GM19463 (cell line): ENCODE measurements at regions not wholly inside any gene's neighbourhood (a gene's known extent, or its start where the extent isn't known, plus 50 kb on each side); places are given as distances from the start of the nearest gene placed in this dataset.

Source experiments
- ATAC-seq: cut with Tn5 transposase; IDR thresholded peaks from one replicate; pipeline ENCODE4 v1.9.1; 2021; ENCODE audit warnings: mild to moderate bottlenecking, moderate library complexity; ENCODE audit not compliant: unreplicated experiment

DNA sequence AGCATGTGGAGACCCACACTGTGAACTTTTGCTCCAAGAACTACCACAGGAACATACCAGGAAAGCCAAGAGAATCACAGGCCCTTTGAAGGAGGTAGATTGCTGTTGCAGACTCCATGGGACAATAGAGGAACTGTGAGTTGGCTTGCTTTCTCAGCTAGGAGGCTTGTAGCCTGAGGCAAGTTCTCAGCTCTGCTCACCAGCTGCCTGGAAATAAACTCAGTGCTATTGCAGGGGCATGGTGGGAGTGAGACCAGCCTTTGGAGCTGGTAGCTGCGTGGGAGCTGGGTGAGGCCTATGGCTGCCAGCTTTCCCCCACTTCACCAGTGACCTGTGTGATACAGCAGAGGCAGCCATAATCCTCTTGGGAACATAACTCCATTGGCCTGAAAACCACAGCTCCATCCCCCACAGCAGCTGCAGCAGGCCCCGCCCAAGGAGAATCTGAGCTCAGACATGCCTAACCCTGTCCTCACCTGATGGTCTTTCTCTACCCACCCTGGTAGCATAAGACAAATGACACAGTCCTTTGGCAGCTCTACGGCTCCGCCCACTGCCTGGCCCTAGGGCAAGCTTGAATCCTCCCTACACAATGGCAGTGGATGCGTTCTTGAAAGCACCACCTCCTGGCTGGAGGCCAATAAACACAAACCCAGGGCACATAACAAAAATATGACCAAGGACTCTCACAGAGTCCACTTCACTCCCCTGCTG lies 389.5 kb downstream of the KIF4B start:
- ATAC-seq: no peak

DNA sequence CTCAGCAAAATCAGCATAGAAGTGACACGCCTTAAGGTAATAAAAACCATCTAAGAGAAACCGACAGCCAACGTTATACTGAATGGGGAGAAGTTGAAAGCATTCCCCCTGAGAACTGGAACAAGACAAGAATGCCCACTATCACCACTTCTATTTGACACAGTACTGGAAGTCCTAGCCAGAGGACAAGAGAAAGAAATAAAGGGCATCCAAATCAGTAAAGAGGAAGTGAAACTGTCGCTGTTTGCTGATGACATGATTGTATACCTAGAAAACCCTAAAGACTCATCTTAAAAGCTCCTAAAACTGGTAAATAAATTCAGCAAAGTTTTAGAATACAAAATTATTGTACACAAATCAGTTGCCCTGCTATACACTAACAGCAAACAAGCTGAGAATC lies 393.3 kb downstream of the KIF4B start:
- ATAC-seq: no peak

DNA sequence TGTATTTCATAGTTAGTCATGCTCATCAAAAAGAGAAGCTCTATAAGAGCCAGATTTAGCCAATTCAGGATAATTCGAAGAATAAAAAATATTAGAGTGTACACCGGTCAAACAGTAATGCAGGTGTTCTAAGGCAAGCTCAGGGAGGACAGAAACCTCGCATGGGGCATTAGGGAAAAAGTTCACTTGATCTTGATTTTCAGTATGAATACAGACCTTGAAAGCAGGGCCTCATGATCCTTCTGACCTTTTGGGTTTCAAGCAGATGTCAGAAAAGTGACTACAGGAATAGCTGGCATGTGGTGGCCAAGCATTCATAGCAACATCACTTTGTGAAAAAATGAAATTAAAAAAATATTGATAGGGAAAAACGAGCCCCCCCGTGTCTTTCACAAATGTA lies 394.9 kb downstream of the KIF4B start:
- ATAC-seq: no peak

DNA sequence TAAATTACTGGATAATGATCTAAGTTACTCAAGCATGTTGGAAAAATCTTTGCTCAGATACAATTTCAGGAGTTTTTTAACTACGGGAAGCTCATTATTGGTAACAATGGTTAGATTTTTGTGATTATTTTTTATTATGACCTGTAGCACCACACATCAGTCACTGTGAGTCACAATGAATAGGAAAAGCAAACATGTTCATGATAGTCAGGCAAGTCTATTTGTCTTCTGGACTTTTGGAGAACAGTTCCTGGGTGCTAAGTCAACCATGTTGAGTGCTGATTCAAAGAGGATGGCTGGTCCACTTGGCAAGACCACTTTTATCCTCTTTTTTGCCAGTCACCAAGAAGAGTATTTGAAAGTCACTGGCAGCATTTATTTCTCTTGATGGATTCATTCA lies 403.2 kb downstream of the KIF4B start:
- ATAC-seq: no peak

DNA sequence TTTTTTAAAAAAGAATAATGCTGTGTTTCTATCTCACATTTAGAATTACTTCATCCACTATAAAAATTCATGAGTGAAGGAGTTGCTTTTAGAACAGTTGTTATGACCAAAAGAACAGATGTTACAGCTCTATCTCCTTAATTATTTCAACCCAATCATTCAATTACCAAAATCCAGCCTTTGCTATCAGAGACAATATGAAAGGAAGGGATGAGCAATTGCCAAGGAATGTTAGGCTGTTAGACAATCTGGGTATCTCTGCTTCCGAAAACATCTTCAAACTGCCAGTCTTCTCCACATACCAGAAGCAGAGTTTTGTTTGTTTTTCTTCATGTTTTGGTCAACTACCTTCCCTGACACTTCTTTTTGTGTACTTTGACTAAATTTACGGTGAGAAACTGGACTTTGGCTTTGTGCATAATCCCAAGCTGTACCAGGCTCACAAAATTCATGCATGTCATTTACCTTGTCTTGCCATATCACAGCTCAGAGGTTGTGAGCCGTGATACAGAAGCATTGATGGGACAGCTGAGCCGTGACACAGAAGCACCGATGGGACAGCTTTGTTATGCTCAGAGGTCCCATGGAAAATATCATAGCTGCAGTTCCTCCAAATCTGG lies 405.5 kb downstream of the KIF4B start:
- no peak for ATAC-seq

DNA sequence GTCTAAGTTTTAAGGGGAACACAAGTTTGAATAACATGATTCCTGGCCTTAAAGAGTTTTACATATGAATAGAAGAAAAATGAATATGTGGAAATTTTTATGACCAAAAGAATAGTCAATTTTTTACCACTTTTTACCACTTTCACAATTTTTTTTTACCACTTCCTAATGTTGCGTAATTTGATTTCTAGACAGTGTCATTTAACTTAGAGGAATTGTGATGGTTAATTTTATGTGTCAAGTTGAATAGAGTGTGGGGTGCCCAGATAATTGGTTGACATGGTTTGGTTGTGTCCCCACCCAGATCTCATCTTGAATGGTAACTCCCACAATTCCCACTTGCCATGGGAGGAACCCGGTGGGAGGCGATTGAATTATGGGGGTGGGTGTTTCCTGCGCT lies 416.6 kb downstream of the KIF4B start:
- ATAC-seq: no peak

DNA sequence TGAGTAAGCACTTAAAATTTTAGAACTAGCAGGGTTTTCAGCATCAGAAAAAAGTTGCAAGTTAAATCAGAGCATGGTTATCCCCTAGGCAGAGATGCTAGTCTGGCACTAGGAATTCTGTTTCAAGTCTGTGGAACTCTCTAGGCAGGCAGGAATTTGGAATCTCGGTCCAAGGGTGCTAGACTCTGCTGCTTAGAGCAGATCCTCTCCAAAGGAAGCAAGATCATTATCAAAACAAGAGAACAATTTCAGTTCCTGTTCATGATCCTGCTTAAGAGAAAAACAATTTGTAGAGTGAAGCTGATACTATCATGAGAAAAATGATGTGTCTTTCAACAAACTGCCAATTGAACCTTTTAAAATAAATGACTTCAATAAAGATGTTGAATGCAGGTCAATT lies 420.7 kb downstream of the KIF4B start:
- ATAC-seq: no peak

DNA sequence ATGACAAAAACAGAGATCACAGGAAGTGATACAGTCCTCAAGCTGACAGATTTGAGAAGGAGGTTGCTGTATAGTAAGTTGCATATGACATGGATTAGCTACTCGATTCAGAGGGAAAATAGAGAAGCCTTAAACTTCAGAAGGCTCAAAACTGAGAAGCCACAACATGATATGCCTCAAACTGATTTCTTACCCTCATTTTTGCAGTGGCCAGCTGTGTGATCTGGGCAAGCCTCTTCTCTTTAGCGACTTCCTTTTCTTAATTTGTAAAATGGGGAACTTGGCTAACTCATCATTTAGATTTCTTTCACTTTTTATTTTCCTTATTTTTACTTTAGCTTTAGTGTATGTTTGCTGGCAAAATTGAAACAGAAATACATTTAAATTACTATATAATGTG lies 421.1 kb downstream of the KIF4B start:
- ATAC-seq: no peak

DNA sequence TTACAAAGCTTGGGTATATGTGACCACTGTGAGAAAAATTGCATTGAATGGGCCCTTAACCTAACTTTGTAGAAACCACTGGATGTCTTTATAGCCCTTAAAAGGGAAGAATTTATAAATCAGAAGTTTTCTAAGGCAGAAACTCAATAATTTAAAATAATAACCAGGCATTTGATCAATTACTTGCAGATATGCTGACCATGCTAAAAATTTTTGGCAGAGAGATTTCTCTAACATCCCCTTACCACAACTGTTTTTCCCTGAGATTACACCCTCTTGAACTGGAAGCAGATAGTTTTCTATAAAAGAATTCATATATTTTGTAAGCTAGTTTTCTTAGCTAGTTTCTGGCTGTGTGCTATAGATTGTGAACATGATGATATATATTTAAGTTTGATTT lies 428.3 kb downstream of the KIF4B start:
- ATAC-seq: no peak

DNA sequence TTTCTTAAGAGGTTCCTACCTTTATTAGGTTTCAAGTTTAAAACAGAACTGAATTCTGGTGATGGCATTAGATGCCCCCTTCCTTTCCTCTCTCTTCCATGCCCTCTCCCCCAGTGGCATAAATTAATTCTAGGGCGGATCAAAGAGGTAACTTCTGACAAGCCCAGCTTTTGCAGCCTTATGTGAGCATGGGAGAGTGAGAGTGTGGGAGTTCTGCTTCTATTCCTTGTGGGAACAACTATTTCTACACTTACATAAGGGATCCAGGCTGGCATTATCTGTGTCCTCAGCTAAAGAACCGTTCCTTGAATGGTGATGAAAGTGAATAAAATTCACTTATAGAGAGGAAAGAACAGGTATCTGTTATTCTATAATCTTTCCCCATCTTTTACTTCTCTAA lies 437.6 kb downstream of the KIF4B start:
- ATAC-seq: no peak

DNA sequence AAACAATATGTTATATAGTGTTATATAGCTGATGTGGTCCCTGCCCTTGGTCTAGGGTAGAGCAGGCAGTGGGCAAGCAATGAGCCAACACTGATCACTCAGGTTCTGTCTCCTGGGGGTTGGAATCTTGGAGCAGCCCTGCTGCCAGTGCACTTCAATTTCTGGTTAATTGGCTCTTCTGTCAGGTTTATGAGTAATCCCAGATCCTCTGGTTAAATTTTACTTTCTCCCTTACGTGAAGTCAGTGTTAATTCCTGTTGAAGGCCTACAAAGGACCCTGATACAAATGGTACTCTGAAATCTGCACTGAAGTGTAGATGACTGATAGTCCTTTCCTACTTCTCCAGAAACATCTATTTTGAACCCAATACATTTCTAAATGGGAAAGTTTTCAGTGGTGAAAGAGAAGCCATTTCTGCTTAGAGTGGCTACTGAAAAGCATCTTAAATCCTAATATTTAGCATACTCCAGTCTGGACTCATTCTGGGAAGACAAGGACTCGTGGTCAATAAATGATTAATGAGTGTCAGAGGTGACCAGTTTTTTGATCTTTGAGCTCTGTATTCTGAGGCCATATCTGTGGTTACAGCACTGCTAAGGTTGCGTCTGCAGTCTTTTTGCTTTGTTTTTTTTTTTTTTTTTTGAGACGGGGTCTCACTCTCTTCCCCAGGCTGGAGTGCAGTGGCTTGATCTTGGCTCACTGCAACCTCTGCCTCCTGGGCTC lies 442.4 kb downstream of the KIF4B start:
- no peak for ATAC-seq

DNA sequence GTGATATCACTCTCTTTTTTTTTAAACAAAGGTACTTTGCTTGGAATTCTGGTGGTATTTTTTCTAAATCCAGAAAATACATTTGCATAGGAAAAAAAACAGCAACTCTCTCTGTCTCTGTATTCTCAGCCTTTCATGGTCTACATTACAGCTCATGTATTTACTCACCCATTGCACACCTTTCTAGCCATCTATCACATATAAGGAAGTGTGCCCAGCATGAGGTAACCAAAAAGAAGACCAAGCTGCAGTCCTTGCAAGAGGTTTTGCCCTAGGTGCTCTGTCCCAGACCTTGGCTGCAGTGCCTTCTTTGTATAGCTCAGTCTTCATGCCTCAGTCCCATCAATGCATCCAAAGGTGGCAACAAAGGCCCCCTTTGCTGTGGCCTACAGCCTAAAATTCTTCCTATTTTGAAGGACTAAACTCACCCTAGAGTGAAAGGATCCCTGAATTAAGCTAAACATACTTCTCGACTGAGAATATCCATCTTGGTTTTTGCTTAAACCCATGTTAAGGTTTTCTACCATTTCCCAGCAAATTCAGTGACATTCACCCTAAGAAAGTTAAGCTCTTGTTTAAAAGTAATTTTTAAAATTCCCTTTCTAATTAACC lies 446.4 kb downstream of the KIF4B start:
- ATAC-seq: no peak

DNA sequence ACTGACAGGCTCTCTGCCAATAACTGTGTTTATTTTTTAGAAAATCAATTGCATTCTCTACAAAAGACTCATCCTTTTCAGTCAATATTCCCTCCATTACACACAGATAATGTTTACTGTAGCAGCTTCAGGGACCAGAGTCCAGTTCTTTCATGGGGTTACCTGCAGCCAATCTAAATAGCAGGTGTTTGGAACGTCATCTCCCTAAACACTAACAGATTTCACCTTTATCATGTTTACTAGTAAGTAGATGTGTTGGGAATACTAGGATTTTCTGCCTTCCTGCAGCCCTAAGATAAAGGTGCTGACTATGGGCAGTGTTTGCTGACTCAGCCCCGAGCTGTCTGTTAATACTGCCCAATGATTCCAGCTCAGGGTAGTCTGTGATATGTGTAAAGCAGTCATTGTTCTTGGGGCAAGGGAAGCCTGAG lies 447.0 kb downstream of the KIF4B start:
- no peak for ATAC-seq

DNA sequence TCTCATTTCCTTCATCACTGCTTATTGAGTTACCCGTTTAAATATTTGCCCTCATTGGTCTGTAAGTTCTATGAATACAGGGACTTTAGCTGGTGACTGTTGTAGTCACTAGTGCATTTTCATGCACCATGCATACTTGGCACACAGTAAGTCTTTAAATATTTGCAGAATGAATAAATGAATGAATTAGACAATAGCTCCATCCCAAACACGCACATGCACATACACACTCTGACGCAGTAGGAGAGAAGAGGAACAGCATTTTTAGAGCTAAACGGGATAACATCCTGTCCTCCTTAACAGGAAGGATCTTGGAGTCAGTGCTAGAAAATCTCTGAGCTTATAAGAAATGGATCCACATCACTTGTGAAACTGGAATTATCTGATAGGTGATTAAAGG lies 447.7 kb downstream of the KIF4B start:
- ATAC-seq: no peak

DNA sequence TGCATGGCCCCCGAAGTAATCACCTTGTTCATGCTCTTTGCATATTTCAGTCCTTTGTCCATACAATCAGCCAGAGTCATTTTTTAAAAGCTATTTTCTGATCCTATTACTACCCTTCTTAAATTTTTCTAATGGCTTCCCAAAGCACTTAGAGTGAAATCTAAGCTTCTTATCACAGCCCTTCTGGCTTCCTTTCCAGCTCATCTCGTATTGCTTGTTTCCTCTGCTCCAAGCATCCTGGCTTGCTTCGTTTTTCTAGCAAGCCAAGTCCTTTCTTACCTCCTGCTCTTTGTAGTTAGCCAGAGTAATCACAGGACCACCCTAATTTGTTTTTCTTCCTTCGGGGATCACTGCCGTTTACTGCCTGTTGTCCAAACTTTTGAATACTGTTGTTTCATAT lies 453.3 kb downstream of the KIF4B start:
- ATAC-seq: no peak

DNA sequence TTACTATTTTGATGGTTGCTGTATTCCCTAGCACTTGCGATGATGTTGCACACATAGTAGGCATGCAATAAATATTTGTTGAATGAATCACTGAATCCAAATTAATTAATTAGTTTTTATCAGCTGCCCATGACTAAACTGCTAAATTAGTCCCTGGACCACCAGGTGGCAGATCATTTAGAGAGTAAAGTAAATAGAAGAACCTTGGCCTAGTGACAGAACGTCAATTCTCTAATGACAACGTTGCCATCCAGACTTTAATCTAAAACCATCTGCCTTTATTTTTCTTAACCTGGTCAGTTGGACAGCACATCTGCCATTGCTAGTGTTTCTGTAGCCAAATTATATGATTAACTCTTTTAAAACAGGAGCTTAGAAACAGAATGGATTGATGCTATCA lies 457.5 kb downstream of the KIF4B start:
- ATAC-seq: no peak

DNA sequence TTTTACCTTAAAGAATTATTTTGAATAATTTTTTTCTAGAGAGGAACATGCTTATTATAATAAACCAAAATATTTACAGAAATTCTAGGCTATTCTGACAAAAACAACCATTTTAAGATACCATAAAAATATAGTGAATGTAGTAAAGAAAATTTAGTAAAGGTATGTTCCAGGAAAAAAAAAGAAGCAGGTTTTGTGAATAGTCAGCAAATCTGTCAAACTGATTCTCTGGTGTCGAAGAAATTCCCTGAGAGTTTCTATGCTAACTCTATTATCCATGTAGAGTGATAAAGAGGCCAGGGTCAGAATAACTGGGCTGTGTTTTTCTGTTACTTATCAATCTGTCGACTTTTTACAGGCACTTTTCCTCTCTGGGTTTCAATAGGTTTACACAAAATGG lies 459.2 kb downstream of the KIF4B start:
- no peak for ATAC-seq

DNA sequence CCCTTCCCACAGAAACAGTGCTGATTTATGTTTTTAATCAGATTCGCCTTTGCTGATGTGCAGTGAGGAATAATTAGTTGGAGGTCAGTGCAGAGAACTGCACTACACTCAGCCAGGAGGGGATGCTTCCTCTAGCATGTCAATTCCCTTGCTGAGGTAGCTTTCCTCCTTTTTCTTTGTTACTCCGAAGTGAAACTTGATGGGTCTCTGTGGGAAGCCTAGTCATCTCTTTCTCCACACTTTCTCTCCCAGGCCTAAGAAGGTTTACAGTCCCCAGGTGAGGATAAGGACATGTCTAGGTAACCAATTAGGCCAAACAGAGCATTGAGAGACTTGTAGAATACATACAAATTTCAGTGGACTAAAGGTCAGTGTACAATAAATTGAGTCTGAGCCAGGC lies 461.8 kb downstream of the KIF4B start:
- no peak for ATAC-seq

DNA sequence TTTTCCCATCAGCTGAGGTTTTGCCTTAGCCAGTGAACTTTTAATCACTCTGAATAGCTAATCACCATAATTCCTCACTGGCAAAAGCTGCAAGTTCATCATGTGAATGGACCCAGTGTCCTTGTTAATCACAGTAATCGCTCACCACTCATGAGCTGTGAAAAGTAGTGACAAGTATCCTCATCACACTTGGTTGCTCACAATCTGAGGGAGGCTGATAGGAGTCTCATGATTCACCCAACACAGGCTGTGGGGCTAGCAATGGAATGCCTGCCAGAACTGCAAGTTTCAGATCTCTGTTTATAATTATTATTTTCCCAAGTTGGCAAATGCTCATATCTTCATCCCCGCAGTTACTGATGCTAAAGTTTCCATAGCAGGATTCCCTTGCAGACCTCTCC lies 467.2 kb downstream of the KIF4B start:
- no peak for ATAC-seq

DNA sequence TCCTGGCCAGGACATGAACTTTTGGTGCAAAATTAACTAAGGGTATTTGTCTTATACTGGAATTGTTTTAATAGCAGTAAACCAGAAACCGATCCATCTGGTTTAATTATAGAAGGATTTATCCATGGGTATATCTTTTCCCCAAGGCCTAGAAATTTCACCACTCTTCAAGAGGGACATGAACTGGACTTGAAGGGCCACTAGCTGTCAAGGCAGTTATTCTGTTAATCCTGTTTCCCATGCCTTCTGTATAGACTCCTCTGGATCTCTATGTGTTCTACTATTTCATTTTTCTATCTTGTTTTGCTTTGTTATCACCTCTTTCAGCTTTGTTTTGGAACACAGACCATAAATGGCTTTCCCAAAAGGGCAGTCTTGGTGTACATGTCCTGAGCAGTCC lies 467.6 kb downstream of the KIF4B start:
- ATAC-seq: no peak

DNA sequence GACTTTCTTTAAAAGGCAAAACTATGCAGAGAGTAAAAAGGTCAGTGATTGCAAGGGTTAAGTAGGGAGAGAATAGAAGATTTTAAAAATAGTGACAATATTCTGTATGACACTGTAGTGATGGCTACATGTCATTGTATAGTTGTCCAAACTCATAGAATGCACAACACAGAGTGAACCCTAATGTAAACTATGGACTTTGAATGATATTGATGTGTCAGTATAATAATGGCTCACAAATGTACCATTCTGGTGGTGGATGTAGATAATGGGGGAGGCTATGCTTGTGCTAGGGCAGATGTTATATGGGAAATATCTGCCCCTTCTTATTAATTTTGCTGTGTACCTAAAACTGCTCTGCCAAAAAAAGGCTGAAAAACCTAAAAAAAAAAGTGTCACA lies 468.9 kb downstream of the KIF4B start:
- no peak for ATAC-seq

DNA sequence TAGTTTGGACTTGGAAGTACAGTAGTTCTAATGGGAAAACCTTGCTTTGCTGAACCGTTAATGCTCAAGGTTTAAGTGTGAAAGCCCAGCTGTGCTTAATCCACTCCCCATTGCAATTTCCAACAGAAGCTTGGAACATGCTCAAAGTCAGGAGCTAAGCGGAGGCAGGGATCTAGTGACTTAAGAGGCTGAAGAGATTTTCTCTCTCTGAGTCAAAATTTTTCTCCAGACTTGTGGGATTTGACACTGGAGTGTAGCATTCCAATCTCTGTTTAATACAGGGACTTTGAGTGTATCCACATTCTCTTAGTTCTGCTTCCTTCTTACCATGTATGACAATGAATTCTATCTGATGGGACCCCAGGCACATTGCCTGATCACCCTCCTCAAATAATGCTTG lies 471.8 kb downstream of the KIF4B start:
- ATAC-seq: no peak
